T-helper 2 cell treated with Interferon-gamma antibody and Interleukin-4, amounts not matched to agents 5 μg/mL and 100 μg/mL, for 36 hours (primary cell): ENCODE measurements at regions not wholly inside any gene's neighbourhood (a gene's known extent, or its start where the extent isn't known, plus 50 kb on each side); places are given as distances from the start of the nearest gene placed in this dataset.
"Not testable (repeated sequence)": the region's sequence is repeated elsewhere in the genome, so short reads cannot be mapped to it uniquely, and the experiment has no call there.

Source experiments
- DNase-seq: peaks from one replicate; pipeline ENCODE4 v3.0.0; 2021; ENCODE audit warnings: low spot score
- H3K27ac Mint-ChIP-seq: one replicate; pipeline ENCODE4 v1.8.0; 2021; ENCODE audit warnings: mild to moderate bottlenecking, mixed read lengths
- H3K27me3 Mint-ChIP-seq: one replicate; pipeline ENCODE4 v1.8.0; 2021; ENCODE audit warnings: low read depth, mixed read lengths
- H3K36me3 Mint-ChIP-seq: one replicate; pipeline ENCODE4 v1.8.0; 2021; ENCODE audit warnings: low read depth, mixed read lengths
- H3K4me1 Mint-ChIP-seq: one replicate; pipeline ENCODE4 v1.8.0; 2021; ENCODE audit warnings: low read depth, mixed read lengths
- H3K4me3 Mint-ChIP-seq: one replicate; pipeline ENCODE4 v1.8.0; 2022; ENCODE audit warnings: mild to moderate bottlenecking, moderate library complexity, mixed read lengths
- H3K9me3 Mint-ChIP-seq: one replicate; pipeline ENCODE4 v1.8.0; 2021; ENCODE audit warnings: mixed read lengths

- DNase-seq, result no peak
- peaks cover 12% of the 10 kb centered on the region for H3K9me3 Mint-ChIP-seq
- no peak overlapping the region for H3K27ac Mint-ChIP-seq
- no peaks in the 10 kb centered on the region for H3K27me3 Mint-ChIP-seq
- no peaks in the 10 kb centered on the region for H3K36me3 Mint-ChIP-seq
- H3K4me3 Mint-ChIP-seq, result no peak overlapping the region
- no peaks in the 10 kb centered on the region for H3K4me1 Mint-ChIP-seq
These were observed 635.6 kb downstream of the EPM2A start for GRCh38 chr6:145099713-145100112.

GRCh38 chr6:145110109-145110508 is 625.2 kb downstream of the EPM2A start:
- no peaks in the 10 kb centered on the region for H3K9me3 Mint-ChIP-seq
- DNase-seq, result no peak
- no peaks in the 10 kb centered on the region for H3K4me1 Mint-ChIP-seq
- no peaks in the 10 kb centered on the region for H3K36me3 Mint-ChIP-seq
- no peak overlapping the region for H3K27ac Mint-ChIP-seq
- peaks cover 4% of the 10 kb centered on the region for H3K27me3 Mint-ChIP-seq
- no peak overlapping the region for H3K4me3 Mint-ChIP-seq

GRCh38 chr6:145111407-145111806 is 623.9 kb downstream of the EPM2A start:
- H3K27ac Mint-ChIP-seq, result not testable (repeated sequence)

GRCh38 chr6:145112711-145113148 is 622.6 kb downstream of the EPM2A start:
- Mint-ChIP-seq H3K27ac (no peak overlapping the region), H3K9me3 (no peaks in the 10 kb centered on the region), H3K27me3 (peaks cover 4% of the 10 kb centered on the region), H3K36me3 (no peaks in the 10 kb centered on the region), H3K4me3 (no peak overlapping the region), H3K4me1 (no peaks in the 10 kb centered on the region)
- no peak for DNase-seq

More at GRCh38 chr6:145111407-145111806, 623.9 kb downstream of the EPM2A start:
- not testable (repeated sequence) for H3K9me3 Mint-ChIP-seq, H3K27me3 Mint-ChIP-seq, H3K4me1 Mint-ChIP-seq, H3K36me3 Mint-ChIP-seq, H3K4me3 Mint-ChIP-seq, DNase-seq

- Mint-ChIP-seq H3K27ac (no peak overlapping the region), H3K9me3 (no peaks in the 10 kb centered on the region), H3K27me3 (peaks cover 4% of the 10 kb centered on the region), H3K36me3 (no peaks in the 10 kb centered on the region), H3K4me3 (no peak overlapping the region), H3K4me1 (no peaks in the 10 kb centered on the region)
- DNase-seq, result no peak
These were observed 619.7 kb downstream of the EPM2A start for GRCh38 chr6:145115638-145116037.

GRCh38 chr6:145116591-145117178 is 618.6 kb downstream of the EPM2A start:
- DNase-seq, result no peak
- Mint-ChIP-seq H3K27ac (no peak overlapping the region), H3K4me1 (no peaks in the 10 kb centered on the region), H3K36me3 (no peaks in the 10 kb centered on the region), H3K27me3 (peaks cover 4% of the 10 kb centered on the region), H3K9me3 (no peaks in the 10 kb centered on the region), H3K4me3 (no peak overlapping the region)

GRCh38 chr6:145118224-145118623 is 617.1 kb downstream of the EPM2A start:
- DNase-seq, result no peak

GRCh38 chr6:145119081-145119480 is 616.2 kb downstream of the EPM2A start:
- Mint-ChIP-seq H3K4me3 (no peak overlapping the region), H3K9me3 (no peaks in the 10 kb centered on the region), H3K27ac (no peak overlapping the region), H3K27me3 (peaks cover 4% of the 10 kb centered on the region), H3K36me3 (no peaks in the 10 kb centered on the region), H3K4me1 (no peaks in the 10 kb centered on the region)
- no peak for DNase-seq

More at GRCh38 chr6:145118224-145118623, 617.1 kb downstream of the EPM2A start:
- Mint-ChIP-seq H3K9me3 (no peaks in the 10 kb centered on the region), H3K27me3 (peaks cover 4% of the 10 kb centered on the region), H3K36me3 (no peaks in the 10 kb centered on the region), H3K27ac (no peak overlapping the region), H3K4me1 (no peaks in the 10 kb centered on the region), H3K4me3 (no peak overlapping the region)

GRCh38 chr6:145132709-145133108 is 602.6 kb downstream of the EPM2A start:
- Mint-ChIP-seq H3K9me3 (no peaks in the 10 kb centered on the region), H3K4me1 (no peaks in the 10 kb centered on the region), H3K27me3 (no peaks in the 10 kb centered on the region), H3K27ac (no peak overlapping the region), H3K4me3 (no peak overlapping the region), H3K36me3 (no peaks in the 10 kb centered on the region)
- DNase-seq, result no peak

GRCh38 chr6:145135702-145136101 is 599.6 kb downstream of the EPM2A start:
- Mint-ChIP-seq H3K9me3 (no peaks in the 10 kb centered on the region), H3K27ac (no peak overlapping the region), H3K27me3 (no peaks in the 10 kb centered on the region), H3K4me1 (no peaks in the 10 kb centered on the region), H3K4me3 (no peak overlapping the region), H3K36me3 (no peaks in the 10 kb centered on the region)
- no peak for DNase-seq

GRCh38 chr6:145137425-145137824 is 597.9 kb downstream of the EPM2A start:
- Mint-ChIP-seq H3K9me3 (no peaks in the 10 kb centered on the region), H3K27ac (no peak overlapping the region), H3K36me3 (no peaks in the 10 kb centered on the region), H3K4me3 (no peak overlapping the region), H3K4me1 (no peaks in the 10 kb centered on the region), H3K27me3 (no peaks in the 10 kb centered on the region)
- DNase-seq, result no peak

- Mint-ChIP-seq H3K27me3 (no peaks in the 10 kb centered on the region), H3K27ac (no peak overlapping the region), H3K9me3 (no peaks in the 10 kb centered on the region), H3K4me1 (no peaks in the 10 kb centered on the region), H3K4me3 (no peak overlapping the region), H3K36me3 (no peaks in the 10 kb centered on the region)
- DNase-seq, result no peak
These were observed 596.7 kb downstream of the EPM2A start for GRCh38 chr6:145138469-145139139.

- no peak for DNase-seq
- Mint-ChIP-seq H3K4me3 (no peak overlapping the region), H3K27ac (no peak overlapping the region), H3K4me1 (no peaks in the 10 kb centered on the region), H3K9me3 (no peaks in the 10 kb centered on the region), H3K27me3 (no peaks in the 10 kb centered on the region), H3K36me3 (no peaks in the 10 kb centered on the region)
These were observed 596.0 kb downstream of the EPM2A start for GRCh38 chr6:145139140-145139850.

- H3K4me1 Mint-ChIP-seq, result no peaks in the 10 kb centered on the region
- no peak overlapping the region for H3K4me3 Mint-ChIP-seq
- H3K27ac Mint-ChIP-seq, result no peak overlapping the region
- H3K27me3 Mint-ChIP-seq, result no peaks in the 10 kb centered on the region
- no peaks in the 10 kb centered on the region for H3K9me3 Mint-ChIP-seq
- no peak for DNase-seq
- no peaks in the 10 kb centered on the region for H3K36me3 Mint-ChIP-seq
These were observed 595.4 kb downstream of the EPM2A start for GRCh38 chr6:145139895-145140294.
